H1 (cell line): ENCODE measurements at regions not wholly inside any gene's neighbourhood (a gene's known extent, or its start where the extent isn't known, plus 50 kb on each side); places are given as distances from the start of the nearest gene placed in this dataset.

Source experiments
- RFX5 ChIP-seq: IDR thresholded peaks from 2 replicates; pipeline ENCODE4 v1.6.1; 2011; ENCODE audit warnings: low read depth, low read length, improper control_type of control experiment, borderline replicate concordance
- TF ChIP-seq, protein P1 (sequence below): fragments of 300-600 bp; sonication (generic); IDR thresholded peaks from 2 replicates; pipeline ENCODE4 v1.7.1; 2012; ENCODE audit warnings: low read length, moderate library complexity, mild to moderate bottlenecking, inconsistent platforms; ENCODE audit not compliant: insufficient replicate concordance

DNA sequence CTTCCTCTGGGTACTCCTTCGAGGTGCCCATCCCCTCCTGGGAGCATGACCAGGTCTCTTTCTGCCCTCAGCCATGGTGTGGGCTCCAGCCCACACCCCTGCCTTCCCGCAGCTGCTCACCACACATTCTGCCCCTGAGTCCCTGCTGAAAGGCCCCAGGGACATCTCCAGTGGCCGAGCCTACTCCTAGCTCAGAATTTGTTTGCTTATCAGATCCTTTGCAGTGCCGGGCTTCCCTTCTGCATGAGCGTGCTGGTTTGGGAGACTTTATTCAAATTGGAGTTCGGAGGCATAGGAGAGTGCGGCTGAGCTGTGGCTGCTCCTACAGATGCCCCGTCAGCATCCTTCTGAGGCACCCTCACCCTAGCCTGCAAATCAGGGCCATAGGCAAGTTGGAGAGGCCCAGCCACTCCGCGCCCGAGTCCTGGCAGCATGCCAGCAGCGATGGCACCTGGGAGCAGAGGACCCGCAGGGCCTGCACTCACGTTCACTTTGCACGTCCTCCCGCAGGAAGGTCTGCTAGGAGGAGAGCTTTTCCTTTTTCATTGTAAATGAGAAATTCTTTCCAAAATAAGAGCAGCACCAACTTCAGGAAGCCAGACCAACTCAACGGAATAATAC, 327.3 kb downstream of the QKI start (continued):
- TF ChIP-seq RFX5: no peak
- TF ChIP-seq, protein P1, sequence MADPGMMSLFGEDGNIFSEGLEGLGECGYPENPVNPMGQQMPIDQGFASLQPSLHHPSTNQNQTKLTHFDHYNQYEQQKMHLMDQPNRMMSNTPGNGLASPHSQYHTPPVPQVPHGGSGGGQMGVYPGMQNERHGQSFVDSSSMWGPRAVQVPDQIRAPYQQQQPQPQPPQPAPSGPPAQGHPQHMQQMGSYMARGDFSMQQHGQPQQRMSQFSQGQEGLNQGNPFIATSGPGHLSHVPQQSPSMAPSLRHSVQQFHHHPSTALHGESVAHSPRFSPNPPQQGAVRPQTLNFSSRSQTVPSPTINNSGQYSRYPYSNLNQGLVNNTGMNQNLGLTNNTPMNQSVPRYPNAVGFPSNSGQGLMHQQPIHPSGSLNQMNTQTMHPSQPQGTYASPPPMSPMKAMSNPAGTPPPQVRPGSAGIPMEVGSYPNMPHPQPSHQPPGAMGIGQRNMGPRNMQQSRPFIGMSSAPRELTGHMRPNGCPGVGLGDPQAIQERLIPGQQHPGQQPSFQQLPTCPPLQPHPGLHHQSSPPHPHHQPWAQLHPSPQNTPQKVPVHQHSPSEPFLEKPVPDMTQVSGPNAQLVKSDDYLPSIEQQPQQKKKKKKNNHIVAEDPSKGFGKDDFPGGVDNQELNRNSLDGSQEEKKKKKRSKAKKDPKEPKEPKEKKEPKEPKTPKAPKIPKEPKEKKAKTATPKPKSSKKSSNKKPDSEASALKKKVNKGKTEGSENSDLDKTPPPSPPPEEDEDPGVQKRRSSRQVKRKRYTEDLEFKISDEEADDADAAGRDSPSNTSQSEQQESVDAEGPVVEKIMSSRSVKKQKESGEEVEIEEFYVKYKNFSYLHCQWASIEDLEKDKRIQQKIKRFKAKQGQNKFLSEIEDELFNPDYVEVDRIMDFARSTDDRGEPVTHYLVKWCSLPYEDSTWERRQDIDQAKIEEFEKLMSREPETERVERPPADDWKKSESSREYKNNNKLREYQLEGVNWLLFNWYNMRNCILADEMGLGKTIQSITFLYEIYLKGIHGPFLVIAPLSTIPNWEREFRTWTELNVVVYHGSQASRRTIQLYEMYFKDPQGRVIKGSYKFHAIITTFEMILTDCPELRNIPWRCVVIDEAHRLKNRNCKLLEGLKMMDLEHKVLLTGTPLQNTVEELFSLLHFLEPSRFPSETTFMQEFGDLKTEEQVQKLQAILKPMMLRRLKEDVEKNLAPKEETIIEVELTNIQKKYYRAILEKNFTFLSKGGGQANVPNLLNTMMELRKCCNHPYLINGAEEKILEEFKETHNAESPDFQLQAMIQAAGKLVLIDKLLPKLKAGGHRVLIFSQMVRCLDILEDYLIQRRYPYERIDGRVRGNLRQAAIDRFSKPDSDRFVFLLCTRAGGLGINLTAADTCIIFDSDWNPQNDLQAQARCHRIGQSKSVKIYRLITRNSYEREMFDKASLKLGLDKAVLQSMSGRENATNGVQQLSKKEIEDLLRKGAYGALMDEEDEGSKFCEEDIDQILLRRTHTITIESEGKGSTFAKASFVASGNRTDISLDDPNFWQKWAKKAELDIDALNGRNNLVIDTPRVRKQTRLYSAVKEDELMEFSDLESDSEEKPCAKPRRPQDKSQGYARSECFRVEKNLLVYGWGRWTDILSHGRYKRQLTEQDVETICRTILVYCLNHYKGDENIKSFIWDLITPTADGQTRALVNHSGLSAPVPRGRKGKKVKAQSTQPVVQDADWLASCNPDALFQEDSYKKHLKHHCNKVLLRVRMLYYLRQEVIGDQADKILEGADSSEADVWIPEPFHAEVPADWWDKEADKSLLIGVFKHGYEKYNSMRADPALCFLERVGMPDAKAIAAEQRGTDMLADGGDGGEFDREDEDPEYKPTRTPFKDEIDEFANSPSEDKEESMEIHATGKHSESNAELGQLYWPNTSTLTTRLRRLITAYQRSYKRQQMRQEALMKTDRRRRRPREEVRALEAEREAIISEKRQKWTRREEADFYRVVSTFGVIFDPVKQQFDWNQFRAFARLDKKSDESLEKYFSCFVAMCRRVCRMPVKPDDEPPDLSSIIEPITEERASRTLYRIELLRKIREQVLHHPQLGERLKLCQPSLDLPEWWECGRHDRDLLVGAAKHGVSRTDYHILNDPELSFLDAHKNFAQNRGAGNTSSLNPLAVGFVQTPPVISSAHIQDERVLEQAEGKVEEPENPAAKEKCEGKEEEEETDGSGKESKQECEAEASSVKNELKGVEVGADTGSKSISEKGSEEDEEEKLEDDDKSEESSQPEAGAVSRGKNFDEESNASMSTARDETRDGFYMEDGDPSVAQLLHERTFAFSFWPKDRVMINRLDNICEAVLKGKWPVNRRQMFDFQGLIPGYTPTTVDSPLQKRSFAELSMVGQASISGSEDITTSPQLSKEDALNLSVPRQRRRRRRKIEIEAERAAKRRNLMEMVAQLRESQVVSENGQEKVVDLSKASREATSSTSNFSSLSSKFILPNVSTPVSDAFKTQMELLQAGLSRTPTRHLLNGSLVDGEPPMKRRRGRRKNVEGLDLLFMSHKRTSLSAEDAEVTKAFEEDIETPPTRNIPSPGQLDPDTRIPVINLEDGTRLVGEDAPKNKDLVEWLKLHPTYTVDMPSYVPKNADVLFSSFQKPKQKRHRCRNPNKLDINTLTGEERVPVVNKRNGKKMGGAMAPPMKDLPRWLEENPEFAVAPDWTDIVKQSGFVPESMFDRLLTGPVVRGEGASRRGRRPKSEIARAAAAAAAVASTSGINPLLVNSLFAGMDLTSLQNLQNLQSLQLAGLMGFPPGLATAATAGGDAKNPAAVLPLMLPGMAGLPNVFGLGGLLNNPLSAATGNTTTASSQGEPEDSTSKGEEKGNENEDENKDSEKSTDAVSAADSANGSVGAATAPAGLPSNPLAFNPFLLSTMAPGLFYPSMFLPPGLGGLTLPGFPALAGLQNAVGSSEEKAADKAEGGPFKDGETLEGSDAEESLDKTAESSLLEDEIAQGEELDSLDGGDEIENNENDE: no peak
